ENCODE measurements at regions not wholly inside any gene's neighbourhood (a gene's known extent, or its start where the extent isn't known, plus 50 kb on each side); places are given as distances from the start of the nearest gene placed in this dataset.

DNA sequence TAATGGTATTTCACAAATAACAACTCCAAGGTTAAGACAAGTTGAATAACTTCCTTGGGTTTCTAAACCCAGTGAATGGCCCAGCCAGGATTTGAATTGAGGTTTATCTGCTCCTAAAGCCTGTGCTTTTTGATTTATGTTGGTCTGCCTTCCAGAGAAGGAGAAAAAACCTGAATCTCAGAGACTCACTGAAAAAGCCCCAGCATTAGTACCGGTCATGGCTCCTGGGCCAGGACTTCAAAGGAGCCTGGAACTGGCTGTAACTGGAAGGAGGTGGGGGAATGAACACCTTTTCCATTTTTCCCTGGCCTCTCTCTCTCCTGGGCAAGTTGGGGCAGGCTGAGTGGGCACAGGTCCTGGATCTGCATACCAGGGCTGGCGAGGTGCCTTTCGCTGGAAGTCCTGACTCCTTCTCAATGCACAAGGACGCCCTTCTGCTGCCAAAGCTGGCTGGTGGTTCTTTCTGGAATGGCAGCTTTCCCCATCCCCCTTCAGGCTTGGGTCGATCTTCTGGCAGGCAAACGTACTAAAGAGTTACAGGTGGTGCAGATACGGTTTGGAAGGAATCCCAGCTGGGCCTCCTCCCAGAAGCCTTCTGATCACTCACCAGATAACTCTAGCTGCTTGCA, 268.2 kb downstream of the PTEN start:
- no peaks in the 10 kb centered on the region for H3K27me3 ChIP-seq (ENCODE audit: low read length)
- H3K9ac ChIP-seq (ENCODE audit: low read length) = no peak overlapping the region
- H3K4me1 ChIP-seq (ENCODE audit: low read length) = no peaks in the 10 kb centered on the region; the same call in 1 of the 2 replicates
- no peak overlapping the region for H3K4me2 ChIP-seq (ENCODE audit: low read depth, low read length, poor library complexity, severe bottlenecking)
- no peak overlapping the region for H3K4me3 ChIP-seq (ENCODE audit: low read length)
- H3K79me2 ChIP-seq (ENCODE audit: low read length) = no peaks in the 10 kb centered on the region
- no peaks in the 10 kb centered on the region for H3K36me3 ChIP-seq (ENCODE audit: insufficient read depth, low read length)
- no peak for DNase-seq
- no peaks in the 10 kb centered on the region for H3K9me3 ChIP-seq (ENCODE audit: low read length)
- no peak overlapping the region for H2AFZ ChIP-seq (ENCODE audit: low read length)
- no peaks in the 10 kb centered on the region for H4K20me1 ChIP-seq (ENCODE audit: insufficient read depth, low read depth, low read length)
- no peaks in the 10 kb centered on the region for H3K9me2 ChIP-seq (replicated peaks; ENCODE audit: insufficient read depth, low read length)
- H3K27ac ChIP-seq (ENCODE audit: low read length) = no peak overlapping the region

DNA sequence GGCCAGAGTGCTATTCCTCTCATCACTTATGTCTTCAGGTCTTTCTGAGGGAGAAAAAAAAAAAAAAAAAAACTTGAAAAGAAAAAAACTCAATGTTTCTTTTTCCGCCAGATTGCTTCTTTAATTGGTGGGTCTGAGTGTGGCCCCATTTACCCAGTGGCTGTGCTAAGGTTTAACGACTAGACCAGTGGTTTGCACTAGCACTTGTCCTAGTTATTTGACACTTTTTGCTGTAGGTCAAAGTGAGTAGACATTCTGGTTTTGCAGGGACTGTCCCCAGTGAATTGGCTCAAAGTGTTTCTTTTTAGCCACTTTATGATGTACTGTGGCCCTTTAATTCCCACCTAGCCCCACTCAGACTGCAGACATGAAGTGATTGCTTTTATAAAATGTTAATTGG, 273.3 kb downstream of the PTEN start:
- no peaks in the 10 kb centered on the region for H3K79me2 ChIP-seq (ENCODE audit: low read length)
- DNase-seq = no peak
- no peak overlapping the region for H2AFZ ChIP-seq (ENCODE audit: low read length)
- H3K27ac ChIP-seq (ENCODE audit: low read length) = no peak overlapping the region
- H4K20me1 ChIP-seq (ENCODE audit: insufficient read depth, low read depth, low read length) = no peaks in the 10 kb centered on the region
- no peak overlapping the region for H3K9ac ChIP-seq (ENCODE audit: low read length)
- H3K27me3 ChIP-seq (ENCODE audit: low read length) = no peaks in the 10 kb centered on the region
- no peaks in the 10 kb centered on the region for H3K4me1 ChIP-seq (ENCODE audit: low read length)
- no peaks in the 10 kb centered on the region for H3K36me3 ChIP-seq (ENCODE audit: insufficient read depth, low read length)
- H3K9me2 ChIP-seq (replicated peaks; ENCODE audit: insufficient read depth, low read length) = no peaks in the 10 kb centered on the region
- no peak overlapping the region for H3K4me3 ChIP-seq (ENCODE audit: low read length)
- H3K4me2 ChIP-seq (ENCODE audit: low read depth, low read length, poor library complexity, severe bottlenecking) = no peak overlapping the region
- H3K9me3 ChIP-seq (ENCODE audit: low read length) = no peaks in the 10 kb centered on the region

DNA sequence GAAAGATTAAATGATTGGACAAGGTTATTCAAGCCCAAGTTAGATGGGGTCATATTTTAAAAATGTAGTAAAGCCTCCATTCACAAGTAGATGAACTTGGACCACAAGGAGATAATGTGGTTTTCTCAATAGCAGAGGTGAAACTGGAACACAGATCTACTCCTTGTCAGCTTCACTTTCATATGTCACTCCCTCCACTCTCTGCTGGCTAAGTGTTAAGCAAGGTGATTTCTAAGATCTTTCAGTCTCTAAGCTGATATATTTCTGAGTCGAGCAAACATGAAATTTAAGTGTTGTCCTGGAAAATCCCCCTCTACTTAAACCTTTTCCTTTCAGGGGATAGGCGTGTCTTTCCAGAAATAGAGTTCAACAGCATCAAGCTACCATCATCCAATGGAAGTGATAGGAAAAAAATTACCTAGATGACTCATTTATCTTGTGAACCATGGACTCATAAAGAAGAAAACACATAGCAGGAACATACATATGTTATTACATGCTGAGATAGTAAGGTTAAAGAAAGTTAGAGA, 275.0 kb downstream of the PTEN start:
- Histone ChIP-seq H3K4me3 (ENCODE audit: low read length) (no peak overlapping the region), H2AFZ (ENCODE audit: low read length) (no peak overlapping the region), H3K27ac (ENCODE audit: low read length) (no peak overlapping the region), H3K27me3 (ENCODE audit: low read length) (no peaks in the 10 kb centered on the region), H3K9me2 (replicated peaks; ENCODE audit: insufficient read depth, low read length) (no peaks in the 10 kb centered on the region), H3K79me2 (ENCODE audit: low read length) (no peaks in the 10 kb centered on the region), H3K4me2 (ENCODE audit: low read depth, low read length, poor library complexity, severe bottlenecking) (no peak overlapping the region), H3K4me1 (ENCODE audit: low read length) (no peaks in the 10 kb centered on the region), H4K20me1 (ENCODE audit: insufficient read depth, low read depth, low read length) (no peaks in the 10 kb centered on the region), H3K36me3 (ENCODE audit: insufficient read depth, low read length) (no peaks in the 10 kb centered on the region), H3K9me3 (ENCODE audit: low read length) (no peaks in the 10 kb centered on the region), H3K9ac (ENCODE audit: low read length) (no peak overlapping the region)
- no peak for DNase-seq

DNA sequence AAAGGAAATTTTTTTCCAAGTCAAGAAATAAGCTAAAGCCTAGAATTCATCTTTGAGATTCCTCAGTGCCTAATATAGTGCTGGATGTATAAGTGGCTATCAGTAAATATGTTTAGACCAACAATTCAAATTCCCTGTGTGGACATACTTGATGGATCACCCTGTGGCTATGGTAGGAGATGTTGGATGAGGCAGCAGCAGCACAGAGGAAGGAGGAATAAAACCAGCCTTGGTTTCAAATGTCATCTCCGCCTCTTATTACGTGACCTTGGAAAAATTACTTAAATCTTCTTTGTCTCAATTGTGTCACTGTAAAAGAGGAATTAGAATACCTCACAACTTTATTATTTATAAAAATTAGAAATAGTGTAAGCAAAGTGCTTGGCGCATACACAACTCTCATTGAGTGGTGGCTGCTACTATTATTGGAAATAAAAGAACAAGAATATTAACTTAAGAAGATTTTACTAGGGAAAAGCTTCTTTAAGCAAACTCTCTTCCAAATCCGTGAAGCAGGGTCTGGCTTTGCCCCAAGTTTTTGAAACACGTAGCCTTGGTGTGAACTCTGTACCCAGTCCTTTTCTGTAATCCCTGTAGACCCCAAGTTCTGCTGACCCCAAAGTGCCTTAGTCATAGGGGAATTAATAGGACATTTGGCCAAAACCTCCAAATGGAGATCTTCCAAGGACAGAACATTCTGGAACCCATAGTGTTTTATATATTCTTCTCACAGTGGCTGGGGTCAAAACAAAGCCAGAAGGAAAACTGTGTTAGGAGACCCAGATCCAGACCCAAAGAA, 283.8 kb downstream of the PTEN start:
- DNase-seq = no peak
- Histone ChIP-seq H3K4me1 (ENCODE audit: low read length) (no peaks in the 10 kb centered on the region), H3K9ac (ENCODE audit: low read length) (no peak overlapping the region), H3K27ac (ENCODE audit: low read length) (no peak overlapping the region), H3K36me3 (ENCODE audit: insufficient read depth, low read length) (no peaks in the 10 kb centered on the region), H3K79me2 (ENCODE audit: low read length) (no peaks in the 10 kb centered on the region), H2AFZ (ENCODE audit: low read length) (no peak overlapping the region), H3K4me2 (ENCODE audit: low read depth, low read length, poor library complexity, severe bottlenecking) (no peak overlapping the region), H3K9me3 (ENCODE audit: low read length) (no peaks in the 10 kb centered on the region), H3K9me2 (replicated peaks; ENCODE audit: insufficient read depth, low read length) (no peaks in the 10 kb centered on the region), H3K4me3 (ENCODE audit: low read length) (no peak overlapping the region), H3K27me3 (ENCODE audit: low read length) (no peaks in the 10 kb centered on the region), H4K20me1 (ENCODE audit: insufficient read depth, low read depth, low read length) (no peaks in the 10 kb centered on the region)

DNA sequence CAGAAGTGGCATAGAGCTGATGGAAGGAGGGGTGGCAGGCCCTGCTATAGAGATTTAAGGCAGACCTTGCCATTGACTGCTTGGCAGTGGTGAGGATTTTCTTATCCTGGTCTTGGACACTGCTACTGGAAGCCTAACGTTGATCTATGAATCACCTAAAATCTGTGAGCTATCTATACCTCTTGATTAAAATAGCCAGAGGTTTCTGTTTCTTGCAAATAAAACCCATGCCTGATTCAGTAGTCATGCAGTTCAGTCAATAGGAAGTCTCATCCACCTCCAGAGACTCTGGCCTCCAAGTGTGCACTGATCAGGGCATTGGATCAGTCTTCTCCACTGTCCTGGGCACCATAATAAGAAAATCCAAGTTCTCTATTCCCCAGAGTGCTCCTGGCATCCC, 286.5 kb downstream of the PTEN start:
- Histone ChIP-seq H4K20me1 (ENCODE audit: insufficient read depth, low read depth, low read length) (no peaks in the 10 kb centered on the region), H3K4me1 (ENCODE audit: low read length) (no peaks in the 10 kb centered on the region; the same call in 1 of the 2 replicates), H3K27me3 (ENCODE audit: low read length) (no peaks in the 10 kb centered on the region), H3K36me3 (ENCODE audit: insufficient read depth, low read length) (no peaks in the 10 kb centered on the region), H3K4me3 (ENCODE audit: low read length) (no peak overlapping the region), H3K9ac (ENCODE audit: low read length) (no peak overlapping the region), H2AFZ (ENCODE audit: low read length) (no peak overlapping the region), H3K9me3 (ENCODE audit: low read length) (no peaks in the 10 kb centered on the region), H3K79me2 (ENCODE audit: low read length) (no peaks in the 10 kb centered on the region), H3K9me2 (replicated peaks; ENCODE audit: insufficient read depth, low read length) (no peaks in the 10 kb centered on the region), H3K4me2 (ENCODE audit: low read depth, low read length, poor library complexity, severe bottlenecking) (no peak overlapping the region), H3K27ac (ENCODE audit: low read length) (no peak overlapping the region)
- DNase-seq = no peak

DNA sequence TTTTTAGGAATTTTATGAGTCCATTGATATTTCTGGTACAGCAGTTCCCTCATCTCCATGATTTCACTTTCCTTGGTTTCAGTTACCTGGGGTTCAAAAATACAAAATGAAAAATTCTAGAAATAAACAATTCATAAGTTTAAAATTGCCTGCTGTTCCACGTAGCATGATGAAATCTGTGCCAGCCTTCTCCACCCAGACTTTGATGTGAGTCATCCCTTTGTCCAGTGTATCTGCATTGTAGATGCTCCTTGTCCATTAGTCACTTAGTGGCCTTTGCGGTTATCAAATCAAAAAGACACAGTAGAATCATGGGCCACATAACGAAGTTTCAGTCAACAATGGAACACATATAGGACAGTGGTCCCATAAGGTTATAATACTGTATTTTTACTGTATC, 286.9 kb downstream of the PTEN start:
- H3K9me2 ChIP-seq (replicated peaks; ENCODE audit: insufficient read depth, low read length) = no peaks in the 10 kb centered on the region
- no peaks in the 10 kb centered on the region for H3K9me3 ChIP-seq (ENCODE audit: low read length)
- no peak overlapping the region for H3K9ac ChIP-seq (ENCODE audit: low read length)
- no peak overlapping the region for H3K27ac ChIP-seq (ENCODE audit: low read length)
- H4K20me1 ChIP-seq (ENCODE audit: insufficient read depth, low read depth, low read length) = no peaks in the 10 kb centered on the region
- H3K4me3 ChIP-seq (ENCODE audit: low read length) = no peak overlapping the region
- H3K4me1 ChIP-seq (ENCODE audit: low read length) = no peaks in the 10 kb centered on the region; the same call in 1 of the 2 replicates
- no peaks in the 10 kb centered on the region for H3K79me2 ChIP-seq (ENCODE audit: low read length)
- DNase-seq = no peak
- H3K4me2 ChIP-seq (ENCODE audit: low read depth, low read length, poor library complexity, severe bottlenecking) = no peak overlapping the region
- H2AFZ ChIP-seq (ENCODE audit: low read length) = no peak overlapping the region
- no peaks in the 10 kb centered on the region for H3K36me3 ChIP-seq (ENCODE audit: insufficient read depth, low read length)
- H3K27me3 ChIP-seq (ENCODE audit: low read length) = no peaks in the 10 kb centered on the region

DNA sequence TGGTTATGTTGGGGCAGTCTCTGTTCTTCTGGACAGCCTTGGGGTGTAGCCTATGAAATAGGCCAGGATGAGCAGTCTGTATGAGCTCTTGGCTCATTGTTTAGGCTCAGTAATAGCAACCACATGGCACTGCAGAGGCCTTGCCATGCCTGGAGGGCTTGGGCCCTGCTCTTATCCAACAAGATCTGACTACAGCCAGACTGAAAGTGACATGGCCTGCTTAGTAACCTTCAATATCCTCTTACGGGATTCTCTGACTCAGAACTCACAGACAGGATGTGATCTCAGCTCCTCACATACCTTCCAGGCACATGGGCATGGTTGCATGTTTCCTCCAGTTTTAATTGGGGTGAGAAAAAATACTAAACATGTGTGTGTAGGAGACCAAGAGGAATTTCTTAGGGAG, 289.3 kb downstream of the PTEN start:
- no peak overlapping the region for H2AFZ ChIP-seq (ENCODE audit: low read length)
- no peaks in the 10 kb centered on the region; the same call in 1 of the 2 replicates for H3K4me1 ChIP-seq (ENCODE audit: low read length)
- no peak overlapping the region for H3K9ac ChIP-seq (ENCODE audit: low read length)
- H3K79me2 ChIP-seq (ENCODE audit: low read length) = no peaks in the 10 kb centered on the region
- H3K4me2 ChIP-seq (ENCODE audit: low read depth, low read length, poor library complexity, severe bottlenecking) = no peak overlapping the region
- no peak for DNase-seq
- no peaks in the 10 kb centered on the region for H3K36me3 ChIP-seq (ENCODE audit: insufficient read depth, low read length)
- no peaks in the 10 kb centered on the region for H4K20me1 ChIP-seq (ENCODE audit: insufficient read depth, low read depth, low read length)
- H3K9me2 ChIP-seq (replicated peaks; ENCODE audit: insufficient read depth, low read length) = no peaks in the 10 kb centered on the region
- no peak overlapping the region for H3K27ac ChIP-seq (ENCODE audit: low read length)
- no peak overlapping the region for H3K4me3 ChIP-seq (ENCODE audit: low read length)
- no peaks in the 10 kb centered on the region for H3K9me3 ChIP-seq (ENCODE audit: low read length)
- no peaks in the 10 kb centered on the region for H3K27me3 ChIP-seq (ENCODE audit: low read length)

DNA sequence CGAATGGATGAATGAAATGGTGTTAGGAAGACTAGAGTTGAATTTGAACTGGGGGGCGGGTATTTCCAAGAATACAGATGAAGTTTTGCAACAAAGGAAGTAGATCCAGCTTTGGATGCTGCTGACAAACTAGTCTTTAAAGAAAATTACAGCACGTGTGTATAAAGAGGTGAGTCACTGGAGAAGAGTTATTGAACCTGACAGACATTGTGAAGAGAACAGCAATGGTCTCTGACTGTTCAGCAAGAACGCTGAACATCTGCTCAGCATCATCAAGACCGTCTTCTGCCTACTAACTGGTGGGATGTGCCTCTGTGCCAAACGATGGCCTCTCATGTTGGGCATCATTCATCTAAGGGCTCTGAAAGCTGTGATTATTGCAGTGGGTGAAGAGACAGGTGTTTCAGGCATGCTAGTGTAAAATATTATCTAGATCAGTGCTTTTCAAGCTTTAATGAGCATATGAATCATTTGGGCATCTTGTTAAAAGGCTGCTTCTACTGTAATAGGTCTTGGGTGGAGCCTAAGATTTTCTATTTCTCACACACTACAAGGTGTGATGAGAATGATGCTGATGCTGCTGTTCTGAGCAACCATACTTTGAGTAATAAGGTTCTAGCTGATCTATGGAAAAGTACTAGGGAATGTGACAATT, 291.3 kb downstream of the PTEN start:
- Histone ChIP-seq H3K36me3 (ENCODE audit: insufficient read depth, low read length) (no peaks in the 10 kb centered on the region), H3K27me3 (ENCODE audit: low read length) (no peaks in the 10 kb centered on the region), H3K27ac (ENCODE audit: low read length) (no peak overlapping the region)

More for the DNA sequence above, 291.3 kb downstream of the PTEN start:
- H4K20me1 ChIP-seq (ENCODE audit: insufficient read depth, low read depth, low read length) = no peaks in the 10 kb centered on the region
- H3K4me2 ChIP-seq (ENCODE audit: low read depth, low read length, poor library complexity, severe bottlenecking) = no peak overlapping the region
- H3K9me2 ChIP-seq (replicated peaks; ENCODE audit: insufficient read depth, low read length) = no peaks in the 10 kb centered on the region
- H3K4me3 ChIP-seq (ENCODE audit: low read length) = no peak overlapping the region
- no peak for DNase-seq
- no peak overlapping the region for H2AFZ ChIP-seq (ENCODE audit: low read length)
- H3K9ac ChIP-seq (ENCODE audit: low read length) = no peak overlapping the region
- no peaks in the 10 kb centered on the region for H3K79me2 ChIP-seq (ENCODE audit: low read length)
- H3K4me1 ChIP-seq (ENCODE audit: low read length) = no peaks in the 10 kb centered on the region; the same call in 1 of the 2 replicates
- H3K9me3 ChIP-seq (ENCODE audit: low read length) = no peaks in the 10 kb centered on the region
